Osteocyte (in vitro differentiated cells): ENCODE measurements at regions not wholly inside any gene's neighbourhood (a gene's known extent, or its start where the extent isn't known, plus 50 kb on each side); places are given as distances from the start of the nearest gene placed in this dataset.

Experiments
- DNase-seq: peaks from one replicate; pipeline ENCODE4 v3.0.0; 2021; ENCODE audit warnings: mixed read lengths; ENCODE audit not compliant: unreplicated experiment; ENCODE audit errors: extremely low spot score
- H3K27ac Mint-ChIP-seq: one replicate; pipeline ENCODE4 v1.8.0; 2021; ENCODE audit warnings: mild to moderate bottlenecking, mixed read lengths; ENCODE audit not compliant: unreplicated experiment
- H3K27me3 Mint-ChIP-seq: one replicate; pipeline ENCODE4 v1.8.0; 2021; ENCODE audit warnings: mixed read lengths; ENCODE audit not compliant: unreplicated experiment
- H3K36me3 Mint-ChIP-seq: one replicate; pipeline ENCODE4 v1.8.0; 2021; ENCODE audit warnings: mixed read lengths; ENCODE audit not compliant: unreplicated experiment
- H3K4me1 Mint-ChIP-seq: one replicate; pipeline ENCODE4 v1.8.0; 2021; ENCODE audit warnings: mixed read lengths; ENCODE audit not compliant: unreplicated experiment
- H3K4me3 Mint-ChIP-seq: one replicate; pipeline ENCODE4 v1.8.0; 2021; ENCODE audit warnings: mild to moderate bottlenecking, moderate library complexity, mixed read lengths; ENCODE audit not compliant: unreplicated experiment
- H3K9me3 Mint-ChIP-seq: one replicate; pipeline ENCODE4 v1.8.0; 2021; ENCODE audit warnings: mixed read lengths; ENCODE audit not compliant: unreplicated experiment
- CTCF ChIP-seq: fragments of 200-600 bp; sonication (generic); IDR thresholded peaks from 2 replicates; pipeline ENCODE4 v1.5.0; 2021; ENCODE audit warnings: antibody characterized with exemption, mild to moderate bottlenecking, moderate library complexity

GRCh38 chr18:10233082-10233875, 221.2 kb upstream of the APCDD1 start:
- no peak for TF ChIP-seq CTCF
- no peak for DNase-seq
- H3K4me3 Mint-ChIP-seq: no peak overlapping the region
- no peak overlapping the region for H3K27ac Mint-ChIP-seq
- H3K27me3 Mint-ChIP-seq: peaks cover 2% of the 10 kb centered on the region
- peaks cover 4% of the 10 kb centered on the region for H3K9me3 Mint-ChIP-seq
- H3K36me3 Mint-ChIP-seq: no peaks in the 10 kb centered on the region
- peaks cover 4% of the 10 kb centered on the region for H3K4me1 Mint-ChIP-seq

GRCh38 chr18:10234281-10234680, 220.2 kb upstream of the APCDD1 start:
- Mint-ChIP-seq H3K27me3 (peaks cover 2% of the 10 kb centered on the region), H3K36me3 (no peaks in the 10 kb centered on the region), H3K4me3 (no peak overlapping the region), H3K27ac (no peak overlapping the region), H3K4me1 (peaks cover 10% of the 10 kb centered on the region), H3K9me3 (peaks cover 4% of the 10 kb centered on the region)
- TF ChIP-seq CTCF: no peak
- DNase-seq: no peak

GRCh38 chr18:10234912-10235660, 219.3 kb upstream of the APCDD1 start:
- H3K27me3 Mint-ChIP-seq: peaks cover 2% of the 10 kb centered on the region
- H3K36me3 Mint-ChIP-seq: no peaks in the 10 kb centered on the region
- no peak overlapping the region for H3K27ac Mint-ChIP-seq
- no peak for TF ChIP-seq CTCF
- no peak overlapping the region for H3K4me3 Mint-ChIP-seq
- DNase-seq: no peak
- H3K9me3 Mint-ChIP-seq: peaks cover 4% of the 10 kb centered on the region
- peaks cover 16% of the 10 kb centered on the region for H3K4me1 Mint-ChIP-seq

GRCh38 chr18:10235661-10235952, 218.8 kb upstream of the APCDD1 start:
- no peak for DNase-seq
- H3K4me1 Mint-ChIP-seq: peaks cover 19% of the 10 kb centered on the region
- peaks cover 4% of the 10 kb centered on the region for H3K9me3 Mint-ChIP-seq
- no peak overlapping the region for H3K4me3 Mint-ChIP-seq
- no peak overlapping the region for H3K27ac Mint-ChIP-seq
- H3K36me3 Mint-ChIP-seq: no peaks in the 10 kb centered on the region
- TF ChIP-seq CTCF: no peak
- peaks cover 2% of the 10 kb centered on the region for H3K27me3 Mint-ChIP-seq

GRCh38 chr18:10239103-10239502, 215.3 kb upstream of the APCDD1 start:
- no peak for TF ChIP-seq CTCF
- H3K9me3 Mint-ChIP-seq: no peaks in the 10 kb centered on the region
- H3K27me3 Mint-ChIP-seq: peaks cover 3% of the 10 kb centered on the region
- no peak overlapping the region for H3K27ac Mint-ChIP-seq
- H3K36me3 Mint-ChIP-seq: no peaks in the 10 kb centered on the region
- peaks cover 25% of the 10 kb centered on the region for H3K4me1 Mint-ChIP-seq
- H3K4me3 Mint-ChIP-seq: no peak overlapping the region
- no peak for DNase-seq
